Right atrium auricular region (tissue), 2 donors: ENCODE measurements at regions not wholly inside any gene's neighbourhood (a gene's known extent, or its start where the extent isn't known, plus 50 kb on each side); places are given as distances from the start of the nearest gene placed in this dataset.

Source experiments
- DNase-seq: peaks from one replicate; pipeline ENCODE4 v3.0.0-alpha.2; 2019; ENCODE audit warnings: low spot score
- H3K27ac ChIP-seq, 2 donors: fragments of 200-600 bp; sonication (generic); 1 replicate in 1 of 2; 2 replicates in 1 of 2; pipeline ENCODE4 v1.5.1; 2016 to 2019
- H3K27me3 ChIP-seq, 2 donors: fragments of 200-600 bp; sonication (generic); one replicate each; pipeline versions ENCODE4 v1.5.1 to v1.6.0; 2017 to 2019
- H3K36me3 ChIP-seq: fragments of 200-600 bp; sonication (generic); one replicate; pipeline ENCODE4 v1.5.1; 2016
- H3K4me1 ChIP-seq, 2 donors: fragments of 200-600 bp; sonication (generic); one replicate each; pipeline versions ENCODE4 v1.5.1 to v1.6.0; 2017 to 2019
- H3K4me3 ChIP-seq, 2 donors: fragments of 200-600 bp; sonication (generic); 1 replicate in 1 of 2; 2 replicates in 1 of 2; pipeline ENCODE4 v1.5.1; 2017 to 2019; ENCODE audit warnings: mild to moderate bottlenecking in 1 of 2, moderate library complexity in 1 of 2
- H3K9me3 ChIP-seq, 2 donors: fragments of 200-600 bp; sonication (generic); one replicate each; pipeline ENCODE4 v1.5.1; 2019
- CTCF ChIP-seq, 2 donors: fragments of 200-600 bp; sonication (generic); IDR thresholded peaks; one replicate each; pipeline ENCODE4 v1.5.1; 2019; ENCODE audit warnings: antibody characterized with exemption in 2 of 2

DNA sequence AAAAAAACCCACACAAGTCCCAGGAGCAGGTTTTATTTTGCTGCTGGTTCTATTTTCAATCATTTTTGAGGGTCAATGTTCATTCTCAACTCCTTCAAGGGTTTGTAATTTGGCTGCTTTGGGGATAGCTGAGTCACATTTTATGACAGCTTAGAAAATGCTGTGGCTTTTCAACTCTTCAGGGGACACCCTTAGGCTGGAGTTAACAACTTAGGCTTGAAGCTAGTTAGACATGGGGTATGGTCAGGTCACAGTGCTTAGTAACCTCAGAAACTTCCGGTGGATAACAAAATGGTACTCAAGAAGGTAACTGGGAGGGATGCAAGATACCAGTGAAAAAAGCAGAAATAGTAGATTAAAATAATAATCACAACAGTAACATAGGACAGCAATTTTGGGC lies 308.8 kb downstream of the HHIPL2 start:
- DNase-seq, result no peak
- Histone ChIP-seq H3K27ac (no peak overlapping the region), H3K27me3 (no peaks in the 10 kb centered on the region), H3K36me3 (no peaks in the 10 kb centered on the region), H3K4me3 (no peak overlapping the region), H3K4me1 (no peaks in the 10 kb centered on the region), H3K9me3 (no peaks in the 10 kb centered on the region)
- TF ChIP-seq CTCF (IDR thresholded peaks at IDR 0.05), result no peak

GRCh38 chr1:222234351-222234750 lies 313.6 kb downstream of the HHIPL2 start:
- Histone ChIP-seq H3K4me1 (no peaks in the 10 kb centered on the region), H3K9me3 (no peaks in the 10 kb centered on the region), H3K27ac (no peak overlapping the region), H3K36me3 (no peaks in the 10 kb centered on the region), H3K4me3 (no peak overlapping the region), H3K27me3 (no peaks in the 10 kb centered on the region)
- TF ChIP-seq CTCF (IDR thresholded peaks at IDR 0.05), result no peak
- DNase-seq, result no peak

- no peaks in the 10 kb centered on the region for H3K36me3 ChIP-seq
- no peaks in the 10 kb centered on the region for H3K4me1 ChIP-seq
- no peak for DNase-seq
- no peaks in the 10 kb centered on the region for H3K27me3 ChIP-seq
- H3K27ac ChIP-seq, result no peak overlapping the region
- TF ChIP-seq CTCF (IDR thresholded peaks at IDR 0.05), result no peak
- H3K9me3 ChIP-seq, result no peaks in the 10 kb centered on the region
- H3K4me3 ChIP-seq, result no peak overlapping the region
These were observed 314.3 kb downstream of the HHIPL2 start for GRCh38 chr1:222233444-222234158.

DNA sequence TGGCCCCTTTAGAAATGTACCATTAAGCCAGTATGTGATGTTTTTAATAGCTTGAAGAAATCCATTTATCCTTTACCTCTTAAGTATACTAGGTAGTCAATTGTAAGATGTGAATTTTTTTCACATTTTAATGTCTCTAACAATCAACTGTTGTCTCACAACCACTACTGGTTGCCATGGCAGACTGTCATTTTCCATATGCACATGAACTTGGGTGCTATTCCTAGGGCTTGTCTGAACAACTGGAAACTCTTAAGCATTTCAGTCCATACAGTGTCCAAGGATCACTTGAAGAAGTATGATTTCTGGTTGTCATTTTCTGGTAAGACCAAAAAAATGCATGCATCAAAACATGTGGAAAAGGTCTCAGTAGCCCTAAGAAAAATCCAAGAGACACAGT lies 315.1 kb downstream of the HHIPL2 start:
- H3K36me3 ChIP-seq, result no peaks in the 10 kb centered on the region
- no peak for TF ChIP-seq CTCF (IDR thresholded peaks at IDR 0.05)
- H3K4me3 ChIP-seq, result no peak overlapping the region
- no peaks in the 10 kb centered on the region for H3K27me3 ChIP-seq
- H3K27ac ChIP-seq, result no peak overlapping the region
- no peaks in the 10 kb centered on the region for H3K9me3 ChIP-seq
- no peaks in the 10 kb centered on the region for H3K4me1 ChIP-seq
- DNase-seq, result no peak

GRCh38 chr1:222229672-222230312 lies 318.1 kb downstream of the HHIPL2 start:
- Histone ChIP-seq H3K9me3 (no peaks in the 10 kb centered on the region), H3K4me3 (no peak overlapping the region), H3K4me1 (no peaks in the 10 kb centered on the region), H3K27me3 (no peaks in the 10 kb centered on the region), H3K27ac (no peak overlapping the region), H3K36me3 (no peaks in the 10 kb centered on the region)
- DNase-seq, result no peak
- TF ChIP-seq CTCF (IDR thresholded peaks at IDR 0.05), result no peak

GRCh38 chr1:222225316-222225691 lies 322.6 kb downstream of the HHIPL2 start:
- Histone ChIP-seq H3K36me3 (no peaks in the 10 kb centered on the region), H3K4me3 (no peak overlapping the region), H3K27ac (no peak overlapping the region), H3K9me3 (no peaks in the 10 kb centered on the region), H3K4me1 (no peaks in the 10 kb centered on the region), H3K27me3 (no peaks in the 10 kb centered on the region)
- no peak for DNase-seq
- TF ChIP-seq CTCF (IDR thresholded peaks at IDR 0.05), result no peak
